ACHN (cell line): ENCODE measurements at regions not wholly inside any gene's neighbourhood (a gene's known extent, or its start where the extent isn't known, plus 50 kb on each side); places are given as distances from the start of the nearest gene placed in this dataset.
A peak's percentile ranks its signal among the peaks of the same experiment; 100 is the strongest.

ENCODE experiments used
- DNase-seq: peaks from one replicate; pipeline ENCODE4 v3.0.0-alpha.2; 2015
- in situ Hi-C: cut with HindIII; loops from 2 replicates; pipeline ENCODE4 v1.10.0; 2017; ENCODE audit warnings: low sequenced_read_pairs, low pct_ligation_motif_present, low pct_unique_long_range_greater_than_20kb

GRCh38 chr16:6967796-6968320, 364.8 kb upstream of the RBFOX1 start:
- DNase-seq = no peak
- in situ Hi-C loops = no loop called here

- in situ Hi-C loops = no loop called here
- no peak for DNase-seq
Measured at GRCh38 chr16:6966925-6967324, 365.7 kb upstream of the RBFOX1 start.

- no peak for DNase-seq
- in situ Hi-C loops = no loop called here
Measured at GRCh38 chr16:6964679-6965078, 368.0 kb upstream of the RBFOX1 start.

- in situ Hi-C loops = no loop called here
Measured at GRCh38 chr16:6961704-6962103, 370.9 kb upstream of the RBFOX1 start.

GRCh38 chr16:6958184-6958583, 374.5 kb upstream of the RBFOX1 start:
- DNase-seq = no peak
- in situ Hi-C loops = no loop called here

More at GRCh38 chr16:6961704-6962103, 370.9 kb upstream of the RBFOX1 start:
- DNase-seq = no peak

GRCh38 chr16:6957681-6958080, 375.0 kb upstream of the RBFOX1 start:
- in situ Hi-C loops = no loop called here
- no peak for DNase-seq

- DNase-seq = no peak
- in situ Hi-C loops = no loop called here
Measured at GRCh38 chr16:6956511-6956910, 376.1 kb upstream of the RBFOX1 start.

GRCh38 chr16:6955303-6955702, 377.3 kb upstream of the RBFOX1 start:
- in situ Hi-C loops = no loop called here
- no peak for DNase-seq

GRCh38 chr16:6949240-6949639, 383.4 kb upstream of the RBFOX1 start:
- in situ Hi-C loops = no loop called here
- DNase-seq = no peak

- in situ Hi-C loops = no loop called here
- no peak for DNase-seq
Measured at GRCh38 chr16:6947291-6947690, 385.4 kb upstream of the RBFOX1 start.

- no peak for DNase-seq
- in situ Hi-C loops = no loop called here
Measured at GRCh38 chr16:6946802-6947201, 385.8 kb upstream of the RBFOX1 start.

- DNase-seq = no peak
- in situ Hi-C loops = no loop called here
Measured at GRCh38 chr16:6946106-6946505, 386.5 kb upstream of the RBFOX1 start.

- DNase-seq = no peak
- in situ Hi-C loops = no loop called here
Measured at GRCh38 chr16:6940968-6941367, 391.7 kb upstream of the RBFOX1 start.

- no peak for DNase-seq
- in situ Hi-C loops = no loop called here
Measured at GRCh38 chr16:6937641-6938040, 395.0 kb upstream of the RBFOX1 start.

GRCh38 chr16:6932871-6933385, 399.7 kb upstream of the RBFOX1 start:
- in situ Hi-C loops = no loop called here
- DNase-seq = peak; percentile 91

- no peak for DNase-seq
- in situ Hi-C loops = no loop called here
Measured at GRCh38 chr16:6929868-6930267, 402.8 kb upstream of the RBFOX1 start.

- in situ Hi-C loops = no loop called here
- no peak for DNase-seq
Measured at GRCh38 chr16:6926762-6927161, 405.9 kb upstream of the RBFOX1 start.

- DNase-seq = no peak
- in situ Hi-C loops = no loop called here
Measured at GRCh38 chr16:6926341-6926740, 406.3 kb upstream of the RBFOX1 start.

GRCh38 chr16:6918646-6919045, 414.0 kb upstream of the RBFOX1 start:
- in situ Hi-C loops = no loop called here
- DNase-seq = no peak

- in situ Hi-C loops = no loop called here
- DNase-seq = no peak
Measured at GRCh38 chr16:6916946-6917345, 415.7 kb upstream of the RBFOX1 start.

GRCh38 chr16:6913566-6913965, 419.1 kb upstream of the RBFOX1 start:
- DNase-seq = no peak
- in situ Hi-C loops = no loop called here
